Astrocyte (in vitro differentiated cells and primary cell): ENCODE measurements at regions not wholly inside any gene's neighbourhood (a gene's known extent, or its start where the extent isn't known, plus 50 kb on each side); places are given as distances from the start of the nearest gene placed in this dataset.

ENCODE experiments used
- CTCF ChIP-seq: IDR thresholded peaks from 2 replicates; pipeline ENCODE4 v1.5.1; 2011; ENCODE audit warnings: low read depth, mild to moderate bottlenecking, inconsistent platforms, low read length, moderate library complexity; ENCODE audit not compliant: insufficient read depth
- EZH2 ChIP-seq: IDR thresholded peaks from 2 replicates; pipeline ENCODE4 v1.6.1; 2012; ENCODE audit warnings: mild to moderate bottlenecking, low read length, inconsistent platforms; ENCODE audit not compliant: insufficient read depth

- TF ChIP-seq CTCF (no peak), EZH2 (no peak)
Observed at GRCh38 chr13:60720590-60720989, 323.6 kb downstream of the TDRD3 start.
